HepG2 (cell line): ENCODE measurements at regions not wholly inside any gene's neighbourhood (a gene's known extent, or its start where the extent isn't known, plus 50 kb on each side); places are given as distances from the start of the nearest gene placed in this dataset.
"Not testable (repeated sequence)": the region's sequence is repeated elsewhere in the genome, so short reads cannot be mapped to it uniquely, and the experiment has no call there.

Experiments
- ATAC-seq: fragments of 200-7000 bp; cut with Tn5 transposase; 3 replicates; pipeline ENCODE4 v1.9.1; 2020; ENCODE audit warnings: mild to moderate bottlenecking, moderate library complexity
- BruUV-seq: library from RNA; stranded (reverse); fragments of 400-500 nt; replicated peaks from 2 replicates; lab custom pipeline; 2021; lab: Mats Ljungman, UMichigan
- CTCF ChIA-PET: fragments of 300-600 bp; formaldehyde crosslinking; extraction: SDS; loops from one replicate; lab custom pipeline; 2021; ENCODE audit warnings: low total read pairs, inconsistent platforms, low intra/inter-chr PET ratio; lab: Yijun Ruan, JAX
- POLR2A ChIA-PET: fragments of 350-600 bp; sonication (Branson Sonifier 250); formaldehyde crosslinking; loops from one replicate; lab custom pipeline; 2020; ENCODE audit warnings: antibody characterized with exemption, inconsistent platforms; lab: Yijun Ruan, JAX
- DNase-seq: peaks from one replicate; pipeline ENCODE4 v3.0.0-alpha.2; 2015; ENCODE audit warnings: low spot score
- FAIRE-seq: peaks from 3 replicates; lab custom pipeline; 2011; peaks lifted over from hg19 to GRCh38; lab: Jason Lieb, UNC
- H2AFZ ChIP-seq: one replicate; pipeline ENCODE4 v1.6.1; 2011; ENCODE audit warnings: low read length, inconsistent platforms
- H3K27ac ChIP-seq: fragments of 300-600 bp; 3 replicates; pipeline ENCODE4 v1.8.0; 2011; ENCODE audit warnings: mixed run types, mild to moderate bottlenecking, mixed read lengths, low read length, inconsistent platforms; ENCODE audit not compliant: insufficient read depth; ENCODE audit errors: extremely low read length
- H3K27me3 ChIP-seq, 2 experiments: fragments of 200-600 bp in 1 of 2; 2 replicates in 1 of 2; 3 replicates in 1 of 2; pipeline versions ENCODE4 v1.6.0 to v1.8.0; 2011; ENCODE audit warnings: low read length in 2 of 2, mild to moderate bottlenecking in 2 of 2, moderate library complexity in 2 of 2, inconsistent platforms in 1 of 2; ENCODE audit not compliant: insufficient read depth in 2 of 2, control insufficient read depth in 1 of 2
- H3K36me3 ChIP-seq, 2 experiments: fragments of 200-600 bp in 1 of 2; replicated peaks in 1 of 2; 2 replicates in 1 of 2; 3 replicates in 1 of 2; pipeline versions ENCODE4 v1.5.1 to v1.8.0; 2011; ENCODE audit warnings: low read length in 2 of 2, inconsistent platforms in 1 of 2; ENCODE audit not compliant: insufficient read depth in 2 of 2, control insufficient read depth in 1 of 2
- H3K4me1 ChIP-seq: 2 replicates; pipeline ENCODE4 v1.5.1; 2012; ENCODE audit warnings: low read length, inconsistent platforms; ENCODE audit not compliant: insufficient read depth
- H3K4me2 ChIP-seq: 2 replicates; pipeline ENCODE4 v1.6.0; 2011; ENCODE audit warnings: low read depth, low read length, inconsistent platforms
- H3K4me3 ChIP-seq, 3 experiments: fragments of 200-600 bp in 1 of 3; sonication (generic), shearing (Covaris generic) in 1 of 3; replicated peaks in 1 of 3; 2 replicates each; pipeline ENCODE4 v1.5.1; 2011 to 2016; ENCODE audit warnings: low read length in 3 of 3, inconsistent platforms in 2 of 3, low read depth in 2 of 3, mild to moderate bottlenecking in 2 of 3, control low read depth in 1 of 3, mixed read lengths in 1 of 3; ENCODE audit not compliant: insufficient read depth in 1 of 3
- H3K79me2 ChIP-seq: one replicate; pipeline ENCODE4 v1.6.1; 2011; ENCODE audit warnings: low read length, inconsistent platforms; ENCODE audit not compliant: insufficient read depth
- H3K9ac ChIP-seq: 2 replicates; pipeline ENCODE4 v1.6.0; 2011; ENCODE audit warnings: mild to moderate bottlenecking, low read depth, low read length, inconsistent platforms; ENCODE audit not compliant: insufficient read depth
- H3K9me3 ChIP-seq: 2 replicates; pipeline ENCODE4 v1.5.1; 2012; ENCODE audit warnings: mild to moderate bottlenecking, low read length
- H4K20me1 ChIP-seq: 2 replicates; pipeline ENCODE4 v1.6.0; 2011; ENCODE audit warnings: inconsistent platforms, mild to moderate bottlenecking, low read length, moderate library complexity; ENCODE audit not compliant: insufficient read depth
- HNRNPLL ChIP-seq: fragments of 200-400 bp; formaldehyde crosslinking; IDR thresholded peaks from 2 replicates; pipeline ENCODE4 v1.6.1; 2017; ENCODE audit warnings: mild to moderate bottlenecking, low read depth, low read length; ENCODE audit not compliant: poor library complexity, severe bottlenecking
- TEAD2 ChIP-seq: sonication (generic); formaldehyde crosslinking; IDR thresholded peaks from 2 replicates; pipeline ENCODE4 v1.9.0; 2021; ENCODE audit warnings: missing genetic modification reagents
- ZFP41 ChIP-seq: sonication (generic); formaldehyde crosslinking; IDR thresholded peaks from 2 replicates; pipeline ENCODE4 v1.4.0; 2020; ENCODE audit warnings: mild to moderate bottlenecking, missing genetic modification reagents, borderline replicate concordance
- ZNF33B ChIP-seq: sonication (generic); formaldehyde crosslinking; IDR thresholded peaks from 2 replicates; pipeline ENCODE4 v1.5.1; 2020; ENCODE audit warnings: mild to moderate bottlenecking, missing genetic modification reagents
- ZNF598 ChIP-seq: sonication (generic); formaldehyde crosslinking; IDR thresholded peaks from 2 replicates; pipeline ENCODE4 v1.5.1; 2020; ENCODE audit warnings: mild to moderate bottlenecking, missing genetic modification reagents, borderline replicate concordance
- WGBS: methylation state at CpG from one replicate; pipeline ENCODE4 v1.1.6; 2017; ENCODE audit warnings: low lambda C conversion rate; 5-methylcytosine and 5-hydroxymethylcytosine counted together
- in situ Hi-C: cut with HindIII; loops from 2 replicates; pipeline ENCODE4 v1.10.0; 2017; ENCODE audit warnings: low pct_unique_long_range_greater_than_20kb; ENCODE audit not compliant: extremely low pct_ligation_motif_present
- intact Hi-C: fragments of 100-400 bp; cut with micrococcal nuclease; formaldehyde crosslinking; loops from one replicate; pipeline ENCODE4 v1.10.0; 2022; ENCODE audit not compliant: unreplicated experiment

- no peaks in the 10 kb centered on the region for H3K79me2 ChIP-seq
- TF ChIP-seq TEAD2 (CRISPR knock-in tag) (no peak), ZNF598 (CRISPR knock-in tag) (no peak), ZFP41 (CRISPR knock-in tag) (no peak), ZNF33B (CRISPR knock-in tag) (no peak)
- TF ChIP-seq, all 625 proteins: peak for 0
- Histone ChIP-seq H3K27me3 (peaks cover 2 to 14% of the 10 kb centered on the region in 2 experiments; a peak in 4 of 5 replicates), H2AFZ (no peak overlapping the region), H3K9me3 (no peaks in the 10 kb centered on the region), H3K9ac (no peak overlapping the region), H3K27ac (no peak overlapping the region), H3K4me3 (no peak overlapping the region), H4K20me1 (no peaks in the 10 kb centered on the region), H3K4me2 (no peak overlapping the region), H3K4me1 (no peaks in the 10 kb centered on the region), H3K36me3 (no peaks in the 10 kb centered on the region)
- DNase-seq (no peak), ATAC-seq (no peak), FAIRE-seq (no peak)
- intact Hi-C loops, result no loop called here
- BruUV-seq, result no TSS peak
- in situ Hi-C loops, result no loop called here
- CTCF ChIA-PET, result no interaction called here
- 50% methylated on average over 6 of the region's 6 CpGs for WGBS
- POLR2A ChIA-PET, result no interaction called here
These were observed 73.6 kb upstream of the PPP2R5C start for GRCh38 chr14:101687756-101688546.

GRCh38 chr14:101689039-101689501 lies 72.4 kb upstream of the PPP2R5C start:
- Histone ChIP-seq H3K9me3 (no peaks in the 10 kb centered on the region), H3K27ac (no peak overlapping the region), H3K4me2 (no peak overlapping the region), H3K36me3 (no peaks in the 10 kb centered on the region), H2AFZ (no peak overlapping the region), H3K79me2 (no peaks in the 10 kb centered on the region), H3K4me3 (no peak overlapping the region), H3K4me1 (no peaks in the 10 kb centered on the region), H3K27me3 (peaks cover 2 to 14% of the 10 kb centered on the region in 2 experiments; a peak in 4 of 5 replicates), H3K9ac (no peak overlapping the region), H4K20me1 (no peaks in the 10 kb centered on the region)
- CTCF ChIA-PET, result no interaction called here
- DNase-seq, result no peak
- no peak for FAIRE-seq
- TF ChIP-seq HNRNPLL, result no peak
- POLR2A ChIA-PET, result no interaction called here
- BruUV-seq, result no TSS peak
- in situ Hi-C loops, result no loop called here
- intact Hi-C loops, result no loop called here
- WGBS, result 82% methylated on average over 8 of the region's 25 CpGs
- no peak for ATAC-seq

- DNase-seq, H3K4me2 ChIP-seq, POLR2A ChIA-PET, H3K27ac ChIP-seq, H3K4me3 ChIP-seq, H3K36me3 ChIP-seq, H3K9ac ChIP-seq, H3K79me2 ChIP-seq, H4K20me1 ChIP-seq, H3K9me3 ChIP-seq, H2AFZ ChIP-seq, BruUV-seq, ATAC-seq, intact Hi-C loops, FAIRE-seq, H3K4me1 ChIP-seq, in situ Hi-C loops, CTCF ChIA-PET: not testable (repeated sequence)
- H3K27me3 ChIP-seq, result peaks cover 2 to 14% of the 10 kb centered on the region in 2 experiments; a peak in 4 of 5 replicates
- 28% methylated on average over 8 of the region's 12 CpGs for WGBS
These were observed 71.5 kb upstream of the PPP2R5C start for GRCh38 chr14:101689966-101690365.
